ENCODE measurements at regions not wholly inside any gene's neighbourhood (a gene's known extent, or its start where the extent isn't known, plus 50 kb on each side); places are given as distances from the start of the nearest gene placed in this dataset.

GRCh38 chr12:87782838-87783237, 246.4 kb downstream of the C12orf50 start:
- no peak for TF ChIP-seq CTCF (IDR thresholded peaks at IDR 0.05)
- TF ChIP-seq POLR2A (IDR thresholded peaks at IDR 0.05) = no peak
